ENCODE measurements at regions not wholly inside any gene's neighbourhood (a gene's known extent, or its start where the extent isn't known, plus 50 kb on each side); places are given as distances from the start of the nearest gene placed in this dataset.

DNA sequence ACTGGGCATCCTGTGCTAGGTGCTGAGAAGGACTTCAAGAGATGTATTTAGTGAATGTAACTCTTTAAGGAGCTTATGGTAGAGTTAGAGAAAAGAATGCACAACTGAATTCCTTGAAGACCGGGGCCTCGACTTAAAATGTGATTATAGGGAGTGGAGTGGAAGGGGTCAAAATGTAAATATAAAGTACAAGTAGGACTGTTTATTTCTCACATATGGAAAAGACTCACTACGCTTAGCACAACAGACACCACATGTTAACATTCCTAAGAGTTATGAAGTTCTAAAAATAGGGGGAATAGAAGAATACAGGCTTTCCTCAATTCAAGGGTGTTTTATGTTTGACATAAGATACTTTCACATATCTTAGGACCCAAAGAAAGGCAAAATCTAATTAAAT lies 117.8 kb upstream of the OSMR start:
- TF ChIP-seq, protein P1, sequence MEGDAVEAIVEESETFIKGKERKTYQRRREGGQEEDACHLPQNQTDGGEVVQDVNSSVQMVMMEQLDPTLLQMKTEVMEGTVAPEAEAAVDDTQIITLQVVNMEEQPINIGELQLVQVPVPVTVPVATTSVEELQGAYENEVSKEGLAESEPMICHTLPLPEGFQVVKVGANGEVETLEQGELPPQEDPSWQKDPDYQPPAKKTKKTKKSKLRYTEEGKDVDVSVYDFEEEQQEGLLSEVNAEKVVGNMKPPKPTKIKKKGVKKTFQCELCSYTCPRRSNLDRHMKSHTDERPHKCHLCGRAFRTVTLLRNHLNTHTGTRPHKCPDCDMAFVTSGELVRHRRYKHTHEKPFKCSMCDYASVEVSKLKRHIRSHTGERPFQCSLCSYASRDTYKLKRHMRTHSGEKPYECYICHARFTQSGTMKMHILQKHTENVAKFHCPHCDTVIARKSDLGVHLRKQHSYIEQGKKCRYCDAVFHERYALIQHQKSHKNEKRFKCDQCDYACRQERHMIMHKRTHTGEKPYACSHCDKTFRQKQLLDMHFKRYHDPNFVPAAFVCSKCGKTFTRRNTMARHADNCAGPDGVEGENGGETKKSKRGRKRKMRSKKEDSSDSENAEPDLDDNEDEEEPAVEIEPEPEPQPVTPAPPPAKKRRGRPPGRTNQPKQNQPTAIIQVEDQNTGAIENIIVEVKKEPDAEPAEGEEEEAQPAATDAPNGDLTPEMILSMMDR (IDR thresholded peaks at IDR 0.05; ENCODE audit: insufficient read depth, low read depth, low read length), result no peak
- H3K36me3 ChIP-seq (ENCODE audit: control insufficient read depth, insufficient read depth, low read length), result no peaks in the 10 kb centered on the region
- DNase-seq (ENCODE audit: low read depth), result no peak
- ChIA-PET CTCF (no interaction called here), POLR2A (no interaction called here)
- H3K4me3 ChIP-seq (ENCODE audit: low read depth, low read length), result no peak overlapping the region
- 0 out of 2 replicates have a peak, but pooled peaks cover 4% of the 10 kb centered on the region for H3K27me3 ChIP-seq (ENCODE audit: control insufficient read depth, insufficient read depth, low read length)

DNA sequence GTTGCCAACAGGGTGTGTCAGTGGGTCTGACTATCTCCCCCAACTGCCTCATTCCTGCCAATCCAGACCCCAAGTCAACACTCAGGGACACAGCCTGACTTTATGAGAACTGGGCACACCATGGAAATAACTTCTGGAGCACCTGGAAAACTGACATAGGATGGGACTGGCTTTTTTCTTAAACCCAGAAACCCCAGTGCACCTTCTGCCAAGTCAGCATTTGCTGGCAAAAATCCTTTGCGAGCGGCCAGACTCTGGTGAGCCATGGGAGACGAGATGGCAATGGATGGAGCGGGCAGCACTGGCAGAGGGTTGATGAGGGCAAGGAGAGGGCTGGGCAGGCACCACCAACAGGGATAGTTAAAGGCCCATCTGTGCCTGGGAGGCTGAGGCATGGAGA lies 114.4 kb upstream of the OSMR start:
- ChIA-PET POLR2A (no interaction called here), CTCF (no interaction called here)
- Histone ChIP-seq H3K27me3 (ENCODE audit: control insufficient read depth, insufficient read depth, low read length) (0 out of 2 replicates have a peak, but pooled peaks cover 4% of the 10 kb centered on the region), H3K36me3 (ENCODE audit: control insufficient read depth, insufficient read depth, low read length) (no peaks in the 10 kb centered on the region), H3K4me3 (ENCODE audit: low read depth, low read length) (no peak overlapping the region)
- no peak for DNase-seq (ENCODE audit: low read depth)
- TF ChIP-seq, protein P1 (IDR thresholded peaks at IDR 0.05; ENCODE audit: insufficient read depth, low read depth, low read length), result no peak

- TF ChIP-seq, protein P1 (IDR thresholded peaks at IDR 0.05; ENCODE audit: insufficient read depth, low read depth, low read length), result no peak
- H3K36me3 ChIP-seq (ENCODE audit: control insufficient read depth, insufficient read depth, low read length), result no peaks in the 10 kb centered on the region
- DNase-seq (ENCODE audit: low read depth), result no peak
- ChIA-PET POLR2A (no interaction called here), CTCF (interaction anchor here (0.7 kb wide), 1 partner anchor 8 kb away, joined by 3 read pairs; no protein-coding TSS in a partner anchor)
- no peak overlapping the region for H3K4me3 ChIP-seq (ENCODE audit: low read depth, low read length)
- H3K27me3 ChIP-seq (ENCODE audit: control insufficient read depth, insufficient read depth, low read length), result peaks cover 4% of the 10 kb centered on the region; the same call in 1 of the 2 replicates
Observed at GRCh38 chr5:38734353-38734752, 111.5 kb upstream of the OSMR start.

DNA sequence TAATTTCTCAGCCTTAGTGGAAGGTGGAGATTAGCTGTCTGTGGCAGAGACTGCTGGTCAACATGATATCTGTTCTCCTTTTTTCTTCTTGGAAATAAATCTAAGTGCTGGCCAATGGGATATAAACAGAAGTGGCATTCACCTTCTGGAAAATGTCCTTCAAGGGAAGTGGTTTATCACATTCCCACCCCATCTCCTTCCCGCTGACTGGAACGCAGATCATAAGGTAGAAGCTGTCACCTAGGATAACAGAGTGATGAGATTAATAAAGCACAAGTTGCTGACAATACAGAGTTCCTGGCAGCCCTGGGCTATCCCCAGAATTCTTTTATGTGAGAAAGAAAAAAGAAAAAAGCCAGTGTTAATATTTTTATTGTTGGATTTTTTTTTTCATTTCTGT lies 109.7 kb upstream of the OSMR start:
- DNase-seq (ENCODE audit: low read depth), result no peak
- TF ChIP-seq, protein P1 (IDR thresholded peaks at IDR 0.05; ENCODE audit: insufficient read depth, low read depth, low read length), result no peak
- H3K27me3 ChIP-seq (ENCODE audit: control insufficient read depth, insufficient read depth, low read length), result peaks cover 3% of the 10 kb centered on the region; the same call in 1 of the 2 replicates
- H3K4me3 ChIP-seq (ENCODE audit: low read depth, low read length), result no peak overlapping the region
- ChIA-PET CTCF (interaction anchor here (1.4 kb wide), 1 partner anchor 11 kb away, joined by 3 read pairs; no protein-coding TSS in a partner anchor), POLR2A (no interaction called here)
- no peaks in the 10 kb centered on the region for H3K36me3 ChIP-seq (ENCODE audit: control insufficient read depth, insufficient read depth, low read length)

DNA sequence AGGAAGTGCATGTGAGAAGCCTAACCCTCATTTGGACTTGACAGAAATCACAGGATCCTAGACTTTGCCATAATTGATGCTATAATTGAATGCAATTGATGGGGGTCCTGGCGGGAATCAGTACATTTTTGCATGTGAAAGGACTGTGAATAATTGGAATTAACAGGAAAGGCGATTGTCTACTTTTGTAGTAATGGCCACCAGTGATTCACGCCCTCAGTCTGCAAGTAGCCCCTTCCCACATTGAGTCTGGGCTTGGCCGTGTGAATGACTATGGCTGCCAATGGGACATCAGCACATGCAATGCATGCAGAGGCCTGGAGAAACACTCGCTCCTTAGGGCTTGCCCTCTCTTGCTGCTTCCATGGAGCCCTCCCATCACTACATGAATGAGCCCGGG lies 107.8 kb upstream of the OSMR start:
- Histone ChIP-seq H3K27me3 (ENCODE audit: control insufficient read depth, insufficient read depth, low read length) (no peaks in the 10 kb centered on the region; the same call in 1 of the 2 replicates), H3K36me3 (ENCODE audit: control insufficient read depth, insufficient read depth, low read length) (no peaks in the 10 kb centered on the region), H3K4me3 (ENCODE audit: low read depth, low read length) (no peak overlapping the region)
- POLR2A ChIA-PET, result no interaction called here
- TF ChIP-seq, protein P1 (IDR thresholded peaks at IDR 0.05; ENCODE audit: insufficient read depth, low read depth, low read length), result no peak
- CTCF ChIA-PET, result no interaction called here
- DNase-seq (ENCODE audit: low read depth), result no peak

Data from BJ (cell line).